HG03095 (cell line): ENCODE measurements at regions not wholly inside any gene's neighbourhood (a gene's known extent, or its start where the extent isn't known, plus 50 kb on each side); places are given as distances from the start of the nearest gene placed in this dataset.

Source experiments
- ATAC-seq: cut with Tn5 transposase; IDR thresholded peaks from one replicate; pipeline ENCODE4 v1.9.1; 2021; ENCODE audit warnings: moderate library complexity; ENCODE audit not compliant: unreplicated experiment

DNA sequence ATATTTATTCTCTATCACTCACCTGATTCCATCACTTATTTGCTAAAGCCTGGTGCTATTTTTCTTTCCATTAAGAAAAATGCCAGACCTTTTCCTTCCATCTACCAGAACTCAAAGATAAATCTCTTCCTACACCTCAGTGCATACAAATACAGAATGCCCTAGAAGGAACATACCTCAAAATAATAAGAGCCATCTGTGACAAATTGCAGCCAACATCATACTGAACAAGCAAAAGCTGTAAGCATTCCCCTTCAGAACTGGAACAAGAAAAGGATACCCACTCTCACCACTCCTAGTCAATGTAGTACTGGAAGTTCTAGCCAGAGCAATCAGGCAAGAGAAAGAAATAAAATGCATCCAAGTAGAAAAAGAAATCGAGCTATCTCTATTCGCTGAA, 315.9 kb upstream of the UBE2E3 start:
- no peak for ATAC-seq

DNA sequence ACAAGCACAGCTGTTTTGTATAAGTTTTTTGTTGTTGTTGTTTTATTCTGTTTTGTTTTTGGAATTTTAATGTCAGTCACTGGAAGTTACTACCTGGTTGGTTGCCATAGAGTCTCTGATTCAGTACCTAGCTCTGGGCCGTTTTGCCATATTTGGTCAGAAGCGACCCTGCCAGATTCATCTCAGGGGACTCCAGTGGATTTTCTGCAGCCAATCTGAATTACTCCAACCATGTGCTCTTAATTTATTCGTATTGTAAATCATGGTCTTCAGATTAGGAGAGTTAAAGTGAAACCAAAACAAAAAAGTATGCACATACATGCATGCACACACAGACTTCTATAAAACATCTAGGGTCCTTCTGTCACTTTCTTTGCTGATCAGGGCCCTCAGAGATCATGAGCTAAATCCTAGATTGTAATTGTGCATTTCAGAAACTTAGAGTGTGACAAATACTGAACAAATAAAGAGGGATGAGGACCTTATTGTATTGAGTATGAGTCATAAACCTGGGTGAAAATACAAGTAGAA, 317.4 kb upstream of the UBE2E3 start:
- no peak for ATAC-seq

DNA sequence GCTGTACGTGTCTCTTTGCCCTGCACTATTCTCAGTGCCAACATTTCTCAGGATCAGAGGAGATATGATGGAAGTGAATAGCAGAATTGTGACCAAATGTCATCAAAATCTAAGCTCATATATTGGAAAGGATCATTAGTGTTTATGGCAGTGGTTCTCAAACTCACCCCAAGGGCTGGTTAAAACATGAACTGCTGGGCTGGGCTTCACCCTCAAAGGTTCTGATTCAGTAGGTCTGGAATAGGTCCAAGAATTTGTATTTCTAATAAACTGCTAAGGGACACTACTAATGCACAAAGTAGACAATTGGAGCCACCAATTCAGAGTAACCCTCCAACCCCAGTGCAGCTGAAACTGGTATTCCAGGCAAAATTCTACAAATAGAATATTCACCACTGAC, 317.9 kb upstream of the UBE2E3 start:
- ATAC-seq = no peak

DNA sequence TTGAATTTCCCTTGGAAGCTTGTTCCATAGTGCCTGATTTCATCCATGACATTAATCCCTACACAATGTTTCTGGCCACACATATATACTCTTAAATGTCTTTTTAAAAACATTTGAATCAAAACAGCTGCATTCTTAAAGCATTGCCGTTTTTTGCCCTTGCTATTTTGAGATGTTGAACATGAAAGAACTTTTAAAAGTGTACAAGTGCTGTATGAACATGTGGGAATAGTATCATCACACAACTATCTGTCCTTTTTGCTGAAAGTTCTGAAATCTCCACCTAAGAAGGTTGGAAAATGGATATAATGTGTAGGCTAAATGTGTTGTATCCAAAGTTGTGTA, 318.7 kb upstream of the UBE2E3 start:
- no peak for ATAC-seq

DNA sequence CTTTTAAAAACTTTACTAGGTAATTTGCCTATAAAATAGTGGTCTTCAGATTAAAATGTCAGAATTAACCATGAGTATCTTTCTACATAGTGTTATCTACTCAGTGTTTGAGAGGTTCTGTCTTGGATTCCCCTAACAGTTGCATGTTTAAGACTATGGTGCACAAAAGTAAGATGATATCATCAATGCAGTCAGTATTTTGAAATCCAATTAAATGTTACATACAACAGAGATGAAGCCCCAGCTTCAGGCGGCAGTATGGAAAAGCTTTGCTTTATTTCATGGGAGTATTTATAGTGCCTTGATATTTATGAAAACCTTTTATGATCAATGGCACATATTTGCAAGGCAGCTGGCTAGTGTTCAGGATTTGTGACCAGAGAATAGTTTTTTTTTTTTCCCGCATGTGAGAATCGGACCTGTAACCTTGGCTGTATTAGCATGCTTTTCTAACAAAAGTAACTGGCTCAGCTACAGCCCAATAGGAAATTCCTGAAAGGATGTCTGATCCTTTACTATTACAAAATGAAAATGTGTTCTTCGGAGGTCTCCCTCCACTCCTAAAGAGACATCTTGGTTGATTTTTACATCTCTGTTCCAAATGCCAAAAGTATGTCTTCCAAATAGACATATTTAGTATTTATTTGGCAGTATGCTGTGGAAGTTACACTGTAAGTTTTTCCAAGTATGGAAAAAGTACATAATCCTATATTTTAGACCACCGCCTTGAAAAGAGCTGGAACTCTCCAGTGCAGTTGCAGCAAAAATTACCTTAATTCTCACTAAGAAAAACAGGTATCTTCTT, 319.3 kb upstream of the UBE2E3 start:
- no peak for ATAC-seq

DNA sequence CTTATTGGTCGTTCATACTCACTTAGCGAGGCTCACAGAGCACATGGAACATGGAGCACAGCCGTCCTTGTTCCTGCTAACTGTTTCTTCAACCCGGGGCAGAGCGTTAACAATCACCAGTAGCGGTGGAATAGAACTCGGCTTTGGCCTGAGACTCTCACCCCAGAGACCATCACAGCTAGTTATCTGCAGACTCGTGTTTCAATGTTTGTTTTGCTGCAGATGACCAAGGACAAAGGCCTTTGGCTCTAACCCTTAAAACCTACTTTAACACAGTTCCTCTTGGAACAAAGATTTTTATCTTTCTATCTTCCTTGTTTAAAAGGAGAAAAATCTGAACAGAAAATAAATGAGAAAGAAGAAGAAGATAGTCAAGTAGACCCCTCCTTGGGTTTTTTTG, 320.2 kb upstream of the UBE2E3 start:
- ATAC-seq = no peak

DNA sequence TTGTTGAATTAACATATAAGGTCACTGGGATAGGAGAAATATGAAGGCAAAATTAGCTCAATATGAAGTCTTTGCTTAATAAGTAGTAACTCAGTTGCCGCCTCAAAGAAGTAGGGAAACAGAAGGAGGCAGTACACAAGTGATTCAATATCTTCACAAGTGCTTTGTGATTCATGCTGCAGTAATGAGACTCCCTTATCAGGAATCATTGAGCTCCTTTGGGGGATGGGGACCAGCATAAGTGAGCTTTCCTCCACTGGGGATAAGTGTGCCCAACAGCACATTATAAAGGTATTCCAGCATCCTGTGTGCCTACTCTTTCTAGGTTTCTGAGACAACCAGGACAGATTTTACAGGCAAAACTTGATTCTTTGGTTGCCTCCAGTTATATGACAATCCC, 323.4 kb upstream of the UBE2E3 start:
- ATAC-seq = no peak

DNA sequence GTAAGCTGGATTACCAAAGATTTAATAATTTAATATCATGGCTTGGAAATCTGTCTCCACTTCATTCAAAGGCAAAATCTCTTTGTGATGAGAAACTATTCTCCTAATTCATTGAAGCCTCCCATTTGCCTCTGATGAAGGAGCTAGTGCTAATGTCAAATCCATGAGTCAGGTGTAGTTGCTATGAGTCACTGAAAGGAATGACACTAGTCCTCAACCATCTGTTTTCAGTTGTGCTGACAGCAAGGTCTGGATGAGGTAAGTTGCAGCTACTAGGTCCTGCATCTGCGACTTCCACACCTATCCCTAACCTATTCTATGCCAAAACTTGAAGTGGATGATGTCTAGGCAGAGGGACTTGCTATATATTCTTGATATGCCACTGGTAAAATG, 324.0 kb upstream of the UBE2E3 start:
- no peak for ATAC-seq

DNA sequence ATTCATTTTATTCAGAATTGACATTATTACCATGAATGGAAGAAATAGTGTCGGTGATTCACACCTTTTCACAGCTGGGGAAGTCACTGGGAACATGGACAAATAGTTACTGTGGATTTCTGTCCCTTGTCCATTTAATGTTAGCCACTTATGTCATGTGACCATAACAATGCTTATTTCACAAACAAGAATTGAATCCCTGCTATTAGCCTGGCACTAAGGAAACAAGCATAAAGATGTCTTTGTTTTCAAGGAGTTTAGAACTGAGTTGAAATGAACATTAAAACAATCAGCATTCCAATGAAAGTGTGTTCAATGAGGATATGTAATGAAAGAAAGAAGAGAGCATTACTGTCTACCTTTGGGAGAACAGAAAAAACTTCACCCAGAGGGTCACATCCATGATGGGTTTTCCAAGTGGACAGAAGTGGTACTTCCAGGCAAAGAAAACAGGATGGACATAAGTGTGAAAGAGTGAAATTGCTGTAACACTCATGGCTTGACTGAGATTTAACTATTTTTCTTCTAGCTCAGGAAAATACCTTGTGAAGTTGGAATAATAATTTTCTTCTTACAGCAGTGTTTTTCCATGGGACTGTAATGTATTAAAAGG, 324.5 kb upstream of the UBE2E3 start:
- ATAC-seq = no peak

DNA sequence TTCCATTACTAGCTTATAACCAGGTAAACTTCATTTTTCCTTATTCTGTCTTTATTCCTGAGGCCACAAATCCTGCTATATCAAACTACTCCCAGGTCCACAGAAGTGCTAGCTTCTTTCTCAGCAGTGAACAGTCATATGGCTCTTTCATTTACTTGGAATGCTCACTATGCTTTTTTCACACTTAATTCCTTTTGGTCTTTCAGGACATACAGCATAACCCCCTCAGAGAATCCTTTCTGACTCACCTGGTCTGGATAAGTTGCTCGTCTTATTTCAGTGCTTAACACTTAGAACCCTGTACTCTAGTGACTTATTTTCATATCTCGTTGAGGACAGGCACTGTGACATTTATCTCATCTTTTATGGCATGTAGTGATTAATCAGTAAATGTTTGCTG, 325.0 kb upstream of the UBE2E3 start:
- no peak for ATAC-seq

DNA sequence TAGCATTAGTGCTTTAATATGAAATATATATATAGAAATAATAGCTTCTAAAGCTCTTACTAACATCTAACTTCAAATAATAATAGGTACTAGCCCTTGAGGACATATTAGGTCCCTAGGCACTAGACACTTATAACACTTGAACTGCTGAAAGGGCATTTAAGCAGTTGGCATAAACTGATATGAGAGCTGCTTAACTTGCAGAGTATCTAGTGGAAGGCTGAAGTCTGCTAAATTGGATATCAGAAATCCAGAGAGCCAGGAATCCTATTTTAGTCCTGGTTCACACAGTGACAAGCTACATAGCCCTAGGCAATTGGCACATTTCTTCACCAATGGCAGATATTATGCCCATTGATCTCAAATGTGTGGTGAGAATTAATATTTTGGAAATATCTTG, 326.9 kb upstream of the UBE2E3 start:
- ATAC-seq = no peak

DNA sequence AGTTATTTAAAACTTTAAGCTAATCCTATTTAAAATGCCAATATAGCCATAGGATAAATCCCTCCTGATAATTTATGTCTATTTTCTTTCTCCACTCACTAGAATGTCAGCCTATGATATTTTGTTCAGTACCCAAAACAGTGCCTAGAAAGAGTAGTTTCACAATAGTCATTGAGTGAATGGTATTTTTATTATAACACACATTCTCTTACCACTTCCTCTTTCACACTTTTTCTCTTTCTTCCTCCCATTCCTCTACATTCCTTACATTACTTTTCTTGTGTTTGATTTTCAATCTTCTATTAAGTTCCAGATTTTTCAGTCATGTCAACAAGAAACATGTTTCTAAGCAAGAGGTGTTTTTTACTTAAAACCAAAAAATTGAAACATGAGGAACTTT, 327.6 kb upstream of the UBE2E3 start:
- no peak for ATAC-seq

DNA sequence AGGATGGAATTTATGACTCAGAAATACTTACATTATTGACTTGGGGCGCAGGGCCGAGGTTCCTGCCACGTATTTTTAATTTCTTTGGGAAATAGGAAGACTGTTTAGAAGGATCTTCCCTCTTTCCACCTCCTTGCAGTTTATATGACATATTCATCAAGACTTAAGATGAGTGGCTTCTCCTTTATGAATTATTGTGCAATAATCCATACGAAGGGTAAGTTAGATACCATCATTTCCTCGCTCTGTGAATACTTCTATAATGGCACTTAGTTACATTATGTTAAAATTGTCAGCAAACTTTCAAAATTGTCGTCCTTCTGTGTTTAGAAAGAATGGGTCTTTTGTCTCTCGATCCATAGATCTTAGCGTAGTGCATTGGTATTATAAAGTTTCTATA, 328.8 kb upstream of the UBE2E3 start:
- ATAC-seq = no peak

DNA sequence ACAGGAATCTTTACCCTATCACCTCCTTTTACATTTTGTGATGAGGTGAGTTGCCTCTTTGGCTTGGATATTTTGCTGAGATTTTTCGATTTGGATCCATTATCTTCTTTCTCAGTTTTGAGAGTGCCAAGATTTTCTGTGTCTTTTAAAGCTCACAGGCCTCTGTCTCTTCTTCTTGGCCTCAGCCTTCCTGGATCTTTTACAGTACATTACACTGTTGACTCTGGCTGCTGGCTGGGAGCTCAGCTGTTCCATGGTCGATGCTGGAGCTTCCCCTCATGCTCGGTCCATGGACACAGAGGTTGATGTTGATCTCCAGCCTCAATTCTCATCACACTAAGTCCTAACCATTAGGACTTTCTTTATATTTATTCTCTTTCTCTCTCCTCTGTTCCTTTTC, 332.8 kb upstream of the UBE2E3 start:
- no peak for ATAC-seq

DNA sequence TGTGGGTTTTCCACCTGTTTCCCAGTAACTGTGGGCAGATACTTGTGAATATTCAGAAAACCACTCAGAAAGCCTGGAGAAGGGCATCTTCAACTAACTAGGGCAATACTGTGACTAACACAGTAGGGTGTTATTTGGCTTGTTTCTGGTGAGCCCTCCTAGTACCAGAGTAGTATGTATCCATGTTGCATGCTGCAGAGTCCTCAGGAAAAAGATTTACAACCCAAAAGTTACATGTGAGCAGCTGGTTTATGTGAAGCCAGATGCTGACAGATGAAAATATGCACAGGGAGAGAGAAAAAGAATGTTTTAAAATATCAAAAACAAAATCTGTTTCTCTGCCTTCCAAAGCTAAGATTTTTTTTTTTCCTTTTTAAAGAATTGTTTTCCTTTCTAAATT, 333.2 kb upstream of the UBE2E3 start:
- ATAC-seq = no peak

DNA sequence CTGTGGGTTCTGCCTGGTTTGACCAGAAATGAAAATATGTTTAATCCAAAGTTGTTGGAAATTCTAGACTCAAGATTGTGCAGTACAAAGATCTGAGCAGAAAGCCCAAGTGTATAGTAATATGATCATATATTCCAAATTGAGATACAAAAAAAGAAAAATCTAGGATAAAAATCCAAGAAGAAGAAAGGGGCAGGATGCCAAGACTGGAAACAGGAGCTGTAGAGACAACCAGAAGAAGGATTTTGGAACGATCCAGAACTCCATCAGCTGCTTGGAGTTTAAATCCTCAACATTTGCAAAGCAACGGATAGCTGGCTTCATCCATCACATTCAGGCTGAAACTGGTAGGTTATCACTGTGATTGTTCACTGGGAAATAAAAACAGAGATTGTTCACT, 333.6 kb upstream of the UBE2E3 start:
- ATAC-seq = no peak

DNA sequence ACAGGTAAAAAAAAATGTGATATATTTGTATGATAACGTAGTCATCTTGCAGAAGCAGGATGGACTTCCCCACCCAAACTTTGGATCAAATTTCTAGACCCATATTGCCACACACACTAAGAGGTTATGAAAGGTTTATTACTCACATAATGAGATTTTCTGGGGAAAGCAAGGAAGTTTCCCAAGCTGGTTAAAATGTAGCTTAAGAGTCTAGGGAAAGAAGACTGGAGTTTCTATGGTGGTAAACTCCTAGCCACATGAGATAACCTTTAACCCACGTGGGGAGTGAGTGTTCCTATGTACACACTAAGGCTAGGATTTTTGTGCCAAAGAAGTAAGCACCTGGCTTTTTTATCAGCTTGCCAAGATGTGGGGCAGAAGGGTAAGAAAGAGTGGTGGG, 335.7 kb upstream of the UBE2E3 start:
- ATAC-seq = no peak

DNA sequence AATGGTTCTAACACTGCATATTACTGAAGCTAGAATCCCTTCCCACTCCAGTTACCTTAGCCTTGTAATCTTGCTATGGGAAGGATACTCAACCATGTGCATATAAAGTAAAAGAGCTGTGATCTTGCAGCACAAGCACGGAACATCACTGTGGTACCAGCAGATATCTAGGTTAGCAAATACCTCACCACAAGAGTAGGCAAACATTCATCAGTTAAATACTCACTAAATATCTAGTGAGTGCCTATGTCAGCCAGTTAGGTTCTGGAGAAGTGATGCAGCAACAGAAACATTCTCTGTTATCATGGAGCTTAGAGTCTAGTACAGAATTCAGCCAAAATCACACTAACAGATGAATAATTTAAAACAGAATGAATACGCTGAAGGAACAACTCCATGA, 349.6 kb upstream of the UBE2E3 start:
- no peak for ATAC-seq

DNA sequence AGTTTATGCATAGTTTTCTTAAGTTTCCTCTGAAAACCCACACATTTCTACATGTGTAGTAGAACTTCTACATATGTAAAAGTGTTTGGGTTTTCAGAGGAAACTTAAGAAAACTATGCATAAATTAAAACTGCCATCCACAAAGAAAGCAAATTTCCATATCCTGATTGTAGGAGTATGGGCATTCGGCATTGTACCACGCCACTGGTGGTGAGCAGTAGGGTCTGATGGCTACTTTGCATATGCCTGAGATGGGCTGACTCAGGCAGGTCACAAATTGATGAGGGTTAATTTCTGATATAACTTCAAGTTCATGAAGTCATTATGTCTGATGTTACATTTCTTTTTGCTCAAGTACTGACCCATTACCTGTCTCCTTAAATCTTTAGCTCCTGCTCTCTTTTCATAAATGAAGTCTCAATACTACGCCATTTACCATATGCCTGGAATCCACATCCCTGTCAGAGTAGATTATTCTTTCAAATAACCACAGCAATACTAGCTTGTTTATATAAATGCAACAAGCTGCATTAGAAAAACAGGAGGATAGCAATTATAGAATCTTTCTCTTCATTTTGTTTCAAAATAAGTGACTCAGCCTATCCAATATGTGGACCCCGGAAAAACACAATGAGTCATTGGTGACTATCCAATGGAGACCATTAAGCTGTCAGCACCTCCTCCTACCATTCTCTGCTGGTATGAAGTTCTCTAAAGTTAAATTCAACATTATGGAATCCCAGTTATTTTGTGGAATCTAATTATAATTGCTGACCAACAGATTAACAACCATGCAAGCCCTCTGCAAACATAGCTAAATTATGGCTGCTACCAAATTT, 355.2 kb upstream of the UBE2E3 start:
- no peak for ATAC-seq

DNA sequence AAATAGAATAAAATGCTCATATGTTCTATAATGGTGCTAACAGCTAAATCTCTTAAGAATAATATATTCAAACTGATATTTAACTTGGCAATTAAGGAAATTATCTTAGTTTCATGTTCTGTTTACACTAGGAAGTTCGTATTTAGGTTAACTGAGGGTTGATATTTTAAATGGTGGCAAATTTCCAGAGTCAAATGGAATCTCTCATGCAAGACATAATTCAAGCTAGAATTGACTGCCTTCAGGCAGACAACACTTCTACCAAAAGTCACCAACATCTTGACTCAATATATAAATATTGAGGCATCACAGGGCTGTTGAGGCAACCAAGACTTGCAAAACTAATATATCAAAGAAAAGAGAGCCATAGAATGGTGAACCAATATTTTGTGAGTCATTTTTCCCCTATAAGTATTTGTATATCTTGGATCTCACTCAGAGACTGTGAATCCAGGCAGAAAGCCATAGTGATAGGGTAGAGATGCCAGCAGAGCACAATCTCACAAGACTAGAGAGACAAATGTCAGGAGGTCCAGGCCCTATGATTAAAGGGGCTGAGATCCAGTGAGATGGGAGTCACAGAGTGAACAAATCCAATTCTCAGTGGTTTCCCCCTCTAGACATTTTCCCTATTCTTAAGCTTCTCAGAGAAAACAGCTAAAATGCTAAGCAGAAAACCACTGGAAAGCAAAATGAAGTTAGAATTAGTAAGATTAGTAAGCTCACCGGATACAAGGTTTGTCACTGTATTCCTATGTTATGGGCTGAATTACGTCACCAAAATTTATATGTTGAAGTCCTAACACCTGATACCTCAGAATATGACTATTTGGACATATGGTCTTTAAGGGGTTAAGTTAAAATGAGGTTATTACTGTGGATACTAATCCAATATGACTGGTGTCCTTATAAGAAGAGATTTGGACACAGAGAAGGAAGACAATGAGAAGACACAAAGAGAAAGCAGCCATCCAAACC, 358.2 kb upstream of the UBE2E3 start:
- no peak for ATAC-seq

DNA sequence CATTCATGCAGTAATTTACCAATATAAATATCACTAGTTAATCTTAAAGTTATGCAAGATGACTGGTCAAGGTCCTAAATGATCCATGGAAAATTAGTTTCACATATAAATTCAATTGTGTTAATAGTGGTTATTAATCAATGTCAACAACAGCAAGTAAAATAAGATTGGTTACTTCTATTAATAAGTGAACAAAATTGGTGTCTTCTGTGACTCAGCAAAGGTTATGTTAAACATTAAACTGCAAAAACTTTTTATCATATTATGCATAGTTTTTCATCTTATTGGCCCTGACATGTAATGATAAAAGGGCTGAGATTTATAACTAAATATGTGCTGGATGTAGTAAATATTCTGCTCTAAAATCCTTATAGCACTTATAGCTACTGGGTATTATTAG, 359.0 kb upstream of the UBE2E3 start:
- no peak for ATAC-seq
